Brain microvascular endothelial cell (primary cell): ENCODE measurements at regions not wholly inside any gene's neighbourhood (a gene's known extent, or its start where the extent isn't known, plus 50 kb on each side); places are given as distances from the start of the nearest gene placed in this dataset.

ENCODE experiments used
- DNase-seq: peaks from one replicate; pipeline ENCODE4 v3.0.0-alpha.2; 2020
- H3K27ac ChIP-seq: fragments of 250-450 bp; sonication (Bioruptor Pico); 2 replicates; pipeline ENCODE4 v1.5.1; 2020; ENCODE audit warnings: mild to moderate bottlenecking, moderate library complexity
- H3K27me3 ChIP-seq: fragments of 250-450 bp; sonication (Bioruptor Pico); replicated peaks from 2 replicates; pipeline ENCODE4 v1.5.1; 2020; ENCODE audit warnings: mild to moderate bottlenecking
- H3K36me3 ChIP-seq: fragments of 250-450 bp; sonication (Bioruptor Pico); replicated peaks from 2 replicates; pipeline ENCODE4 v1.5.1; 2020; ENCODE audit warnings: mild to moderate bottlenecking
- H3K4me3 ChIP-seq: 2 replicates; pipeline ENCODE4 v1.5.1; 2011; ENCODE audit warnings: low read depth, mild to moderate bottlenecking, control low read depth, low read length, moderate library complexity
- in situ Hi-C: cut with HindIII; loops from 2 replicates; pipeline ENCODE4 v1.10.0; 2017; ENCODE audit warnings: low sequenced_read_pairs, low pct_ligation_motif_present
- TF ChIP-seq, protein P1 (sequence below): IDR thresholded peaks from 2 replicates; pipeline ENCODE4 v1.5.1; 2011; ENCODE audit warnings: low read depth, mild to moderate bottlenecking, moderate library complexity, low read length, control low read depth, inconsistent platforms; ENCODE audit errors: missing control alignments

DNA sequence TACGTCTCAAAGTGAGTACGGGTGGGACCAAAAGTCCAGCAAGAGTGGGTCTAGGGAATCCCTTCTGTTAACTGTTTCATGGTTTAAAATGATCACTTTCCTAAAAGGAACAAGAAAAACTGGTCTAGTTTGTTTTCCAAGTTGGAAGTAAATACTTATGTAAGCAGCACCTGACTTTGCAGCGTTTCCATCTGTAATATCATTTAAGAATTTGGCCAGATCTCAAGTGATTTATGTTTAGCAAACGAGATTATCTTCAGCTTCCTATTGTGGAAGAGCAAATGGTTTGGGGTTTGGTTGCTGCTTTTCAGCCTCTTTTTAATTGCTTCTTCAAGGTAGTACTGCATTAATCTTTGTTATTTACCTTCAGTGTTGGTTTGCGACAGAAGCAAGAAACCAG is 50.4 kb downstream of the FHIP1A start:
- H3K4me3 ChIP-seq = no peak overlapping the region
- H3K27ac ChIP-seq = no peak overlapping the region
- TF ChIP-seq, protein P1, sequence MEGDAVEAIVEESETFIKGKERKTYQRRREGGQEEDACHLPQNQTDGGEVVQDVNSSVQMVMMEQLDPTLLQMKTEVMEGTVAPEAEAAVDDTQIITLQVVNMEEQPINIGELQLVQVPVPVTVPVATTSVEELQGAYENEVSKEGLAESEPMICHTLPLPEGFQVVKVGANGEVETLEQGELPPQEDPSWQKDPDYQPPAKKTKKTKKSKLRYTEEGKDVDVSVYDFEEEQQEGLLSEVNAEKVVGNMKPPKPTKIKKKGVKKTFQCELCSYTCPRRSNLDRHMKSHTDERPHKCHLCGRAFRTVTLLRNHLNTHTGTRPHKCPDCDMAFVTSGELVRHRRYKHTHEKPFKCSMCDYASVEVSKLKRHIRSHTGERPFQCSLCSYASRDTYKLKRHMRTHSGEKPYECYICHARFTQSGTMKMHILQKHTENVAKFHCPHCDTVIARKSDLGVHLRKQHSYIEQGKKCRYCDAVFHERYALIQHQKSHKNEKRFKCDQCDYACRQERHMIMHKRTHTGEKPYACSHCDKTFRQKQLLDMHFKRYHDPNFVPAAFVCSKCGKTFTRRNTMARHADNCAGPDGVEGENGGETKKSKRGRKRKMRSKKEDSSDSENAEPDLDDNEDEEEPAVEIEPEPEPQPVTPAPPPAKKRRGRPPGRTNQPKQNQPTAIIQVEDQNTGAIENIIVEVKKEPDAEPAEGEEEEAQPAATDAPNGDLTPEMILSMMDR = no peak
- no peaks in the 10 kb centered on the region for H3K36me3 ChIP-seq
- H3K27me3 ChIP-seq = no peaks in the 10 kb centered on the region
- DNase-seq = no peak
- in situ Hi-C loops = no loop called here

DNA sequence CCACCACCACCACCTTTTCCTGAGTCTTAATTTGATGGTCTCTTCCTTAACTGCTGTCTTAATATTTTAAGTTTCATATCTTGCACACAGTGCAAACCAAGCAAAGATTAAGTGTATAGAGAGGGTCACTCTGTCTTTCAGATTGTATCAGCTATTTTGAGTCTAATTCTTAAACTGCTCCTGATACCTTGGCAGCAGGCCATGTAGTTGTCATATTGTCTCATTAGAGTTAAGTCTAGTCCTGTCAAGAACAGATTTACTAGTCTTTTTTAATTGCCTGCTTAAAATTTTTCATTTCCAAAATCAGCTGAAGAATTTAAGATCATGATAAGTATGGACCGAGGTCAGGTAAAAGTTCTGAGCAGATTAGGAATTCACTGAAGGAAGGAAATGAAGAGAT is 51.5 kb downstream of the FHIP1A start:
- in situ Hi-C loops = no loop called here
- H3K27me3 ChIP-seq = no peaks in the 10 kb centered on the region
- H3K4me3 ChIP-seq = no peak overlapping the region
- no peak overlapping the region for H3K27ac ChIP-seq
- TF ChIP-seq, protein P1 = no peak
- H3K36me3 ChIP-seq = no peaks in the 10 kb centered on the region
- DNase-seq = no peak

DNA sequence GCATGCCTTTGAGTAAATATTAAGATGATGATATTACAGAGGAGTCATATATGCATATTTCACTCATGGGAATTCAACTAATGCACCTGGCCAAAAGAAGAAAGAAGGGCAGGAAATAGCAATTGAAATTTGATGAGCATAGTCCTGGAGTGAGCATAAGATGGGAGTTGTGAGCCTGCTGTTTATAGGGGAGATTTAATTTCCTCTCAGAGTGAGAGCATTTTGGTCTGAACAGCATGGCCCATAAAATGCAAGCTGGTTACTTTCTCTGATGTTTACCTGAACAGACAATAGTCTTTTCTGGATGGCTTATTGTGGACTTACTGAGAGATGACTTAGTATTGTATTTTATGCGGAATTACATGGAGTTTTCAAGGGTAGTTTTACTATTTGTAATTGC is 53.6 kb downstream of the FHIP1A start:
- H3K27ac ChIP-seq = no peak overlapping the region
- no peak overlapping the region for H3K4me3 ChIP-seq
- TF ChIP-seq, protein P1 = no peak
- H3K27me3 ChIP-seq = no peaks in the 10 kb centered on the region
- H3K36me3 ChIP-seq = no peaks in the 10 kb centered on the region
- DNase-seq = no peak
- in situ Hi-C loops = no loop called here

DNA sequence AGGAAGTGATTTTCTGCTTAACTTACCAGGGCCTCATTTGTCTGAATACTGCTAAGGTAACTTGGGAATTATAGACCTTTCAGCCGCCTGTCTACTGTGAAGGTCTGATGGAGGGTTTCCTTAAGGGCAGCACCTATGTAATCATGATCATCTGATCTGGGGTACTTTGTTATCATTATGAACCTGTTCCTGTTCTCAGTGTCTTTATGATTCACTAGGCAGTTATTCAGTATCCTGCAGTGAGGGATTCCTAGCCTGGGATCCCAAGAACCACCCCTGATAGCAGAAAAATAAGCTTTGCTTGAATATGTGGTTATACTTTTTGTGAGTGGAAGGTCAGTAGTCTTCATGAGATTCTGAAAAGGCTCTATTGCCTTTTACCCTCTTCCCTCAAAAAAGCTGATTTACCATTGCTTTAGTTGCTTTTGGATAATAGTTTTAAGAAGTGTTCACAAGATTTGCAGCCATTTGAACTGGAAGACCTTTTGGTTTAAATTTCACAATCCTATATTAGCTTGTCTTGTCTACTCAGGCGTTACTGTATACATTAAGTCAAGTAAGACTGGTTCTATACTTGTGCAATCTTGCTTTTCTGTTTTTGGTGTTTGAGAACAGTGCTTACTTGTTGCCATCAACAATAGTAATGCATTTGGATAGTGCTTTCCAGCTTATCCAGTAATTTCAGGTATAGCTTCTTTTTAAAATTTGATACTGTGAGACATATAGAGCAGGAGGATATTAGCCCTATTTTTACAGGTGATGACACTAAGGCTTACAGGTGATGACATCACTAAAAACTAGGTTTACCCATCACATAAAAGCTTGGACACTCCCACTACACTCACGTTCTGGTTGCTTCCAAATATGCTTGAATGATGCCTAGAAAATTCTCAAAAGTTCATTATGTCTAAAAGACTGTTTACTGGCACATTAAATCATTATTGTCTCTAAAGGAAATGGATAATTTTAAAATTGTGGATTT is 60.0 kb downstream of the FHIP1A start:
- H3K36me3 ChIP-seq = no peaks in the 10 kb centered on the region
- H3K27me3 ChIP-seq = no peaks in the 10 kb centered on the region
- peak; percentile 22 for DNase-seq
- TF ChIP-seq, protein P1 = no peak
- in situ Hi-C loops = no loop called here
- no peak overlapping the region for H3K27ac ChIP-seq
- no peak overlapping the region for H3K4me3 ChIP-seq

DNA sequence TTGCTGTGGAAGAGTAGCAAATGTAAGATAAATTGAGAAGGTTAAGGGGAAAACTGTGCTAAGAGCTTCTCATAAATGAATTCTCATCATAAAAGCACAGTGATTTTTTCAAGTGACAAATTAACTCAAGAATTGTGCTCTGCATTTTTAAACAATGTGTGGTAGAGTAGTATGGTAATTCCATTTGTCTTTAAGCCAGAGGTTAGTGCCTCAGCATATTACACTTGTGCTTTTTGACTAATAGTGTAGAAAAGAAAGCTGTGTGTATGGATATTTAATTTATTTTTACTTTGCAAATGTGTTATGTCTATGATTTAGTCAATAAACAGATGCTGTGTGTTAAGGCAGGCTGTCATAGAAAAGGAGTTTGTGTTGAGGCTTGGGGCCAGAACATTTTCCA is 61.0 kb downstream of the FHIP1A start:
- TF ChIP-seq, protein P1 = no peak
- in situ Hi-C loops = no loop called here
- H3K27me3 ChIP-seq = no peaks in the 10 kb centered on the region

DNA sequence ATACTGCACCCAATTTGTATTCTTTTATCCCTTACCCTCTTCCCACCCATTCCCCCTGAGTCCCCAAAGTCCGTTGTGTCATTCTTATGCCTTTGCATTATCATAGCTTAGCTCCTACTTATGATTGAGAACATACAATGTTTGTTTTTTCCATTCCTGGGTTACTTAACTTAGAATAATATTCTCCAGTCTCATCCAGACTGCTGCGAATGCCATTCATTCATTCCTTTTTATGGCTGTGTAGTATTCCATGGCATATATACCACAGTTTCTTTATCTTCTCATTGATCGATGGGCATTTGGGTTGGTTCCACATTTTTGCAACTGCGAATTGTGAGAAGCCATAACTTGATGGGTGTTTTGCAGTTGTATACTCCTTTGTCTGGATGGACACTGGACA is 62.8 kb downstream of the FHIP1A start:
- DNase-seq = no peak
- TF ChIP-seq, protein P1 = no peak
- in situ Hi-C loops = no loop called here
- Histone ChIP-seq H3K4me3 (no peak overlapping the region), H3K36me3 (no peaks in the 10 kb centered on the region), H3K27me3 (no peaks in the 10 kb centered on the region), H3K27ac (no peak overlapping the region)

More for the DNA sequence above, 61.0 kb downstream of the FHIP1A start:
- Histone ChIP-seq H3K36me3 (no peaks in the 10 kb centered on the region), H3K27ac (no peak overlapping the region), H3K4me3 (no peak overlapping the region)
- no peak for DNase-seq
